Stimulated activated CD8-positive, alpha-beta memory T cell treated with anti-CD3 and anti-CD28 coated beads, Interleukin-4, amount 100 ng/mL, for 48 hours (primary cell): ENCODE measurements at regions not wholly inside any gene's neighbourhood (a gene's known extent, or its start where the extent isn't known, plus 50 kb on each side); places are given as distances from the start of the nearest gene placed in this dataset.
"Not testable (repeated sequence)": the region's sequence is repeated elsewhere in the genome, so short reads cannot be mapped to it uniquely, and the experiment has no call there.

ENCODE experiments used
- DNase-seq: peaks from one replicate; pipeline ENCODE4 v3.0.0-alpha.2; 2020

GRCh38 chr6:164346631-164347030 is 932.1 kb downstream of the QKI start:
- DNase-seq: no peak

- no peak for DNase-seq
These were observed 931.4 kb downstream of the QKI start for GRCh38 chr6:164345806-164346496.

GRCh38 chr6:164345327-164345726 is 930.8 kb downstream of the QKI start:
- DNase-seq: no peak

- DNase-seq: no peak
These were observed 930.3 kb downstream of the QKI start for GRCh38 chr6:164344801-164345291.

- DNase-seq: not testable (repeated sequence)
These were observed 924.9 kb downstream of the QKI start for GRCh38 chr6:164339442-164339841.

- DNase-seq: no peak
These were observed 923.4 kb downstream of the QKI start for GRCh38 chr6:164337925-164338397.

GRCh38 chr6:164337024-164337924 is 922.8 kb downstream of the QKI start:
- no peak for DNase-seq

GRCh38 chr6:164336455-164336854 is 921.9 kb downstream of the QKI start:
- DNase-seq: no peak

GRCh38 chr6:164331026-164331425 is 916.5 kb downstream of the QKI start:
- no peak for DNase-seq

- no peak for DNase-seq
These were observed 910.6 kb downstream of the QKI start for GRCh38 chr6:164325168-164325567.

- DNase-seq: no peak
These were observed 908.0 kb downstream of the QKI start for GRCh38 chr6:164322533-164322932.

GRCh38 chr6:164321297-164321696 is 906.8 kb downstream of the QKI start:
- no peak for DNase-seq

GRCh38 chr6:164315376-164315775 is 900.9 kb downstream of the QKI start:
- no peak for DNase-seq

- no peak for DNase-seq
These were observed 893.8 kb downstream of the QKI start for GRCh38 chr6:164308339-164308738.

- no peak for DNase-seq
These were observed 888.8 kb downstream of the QKI start for GRCh38 chr6:164303102-164303964.

- no peak for DNase-seq
These were observed 881.9 kb downstream of the QKI start for GRCh38 chr6:164296411-164296810.

- no peak for DNase-seq
These were observed 879.7 kb downstream of the QKI start for GRCh38 chr6:164294047-164294784.

- no peak for DNase-seq
These were observed 876.7 kb downstream of the QKI start for GRCh38 chr6:164291224-164291623.

GRCh38 chr6:164290101-164290500 is 875.6 kb downstream of the QKI start:
- DNase-seq: no peak

GRCh38 chr6:164286011-164286410 is 871.5 kb downstream of the QKI start:
- DNase-seq: no peak

GRCh38 chr6:164283574-164283973 is 869.1 kb downstream of the QKI start:
- DNase-seq: no peak

GRCh38 chr6:164276211-164276610 is 861.7 kb downstream of the QKI start:
- no peak for DNase-seq
